ENCODE measurements at regions not wholly inside any gene's neighbourhood (a gene's known extent, or its start where the extent isn't known, plus 50 kb on each side); places are given as distances from the start of the nearest gene placed in this dataset.

GRCh38 chr5:8694545-8694944 lies 825.6 kb downstream of the MTRR start:
- CTCF ChIA-PET, result no interaction called here
- TF ChIP-seq RAD21 (IDR thresholded peaks at IDR 0.05; ENCODE audit: low read depth) (no peak), REST (IDR thresholded peaks at IDR 0.05; ENCODE audit: low read depth) (no peak), FOSL1 (IDR thresholded peaks at IDR 0.05; ENCODE audit: low read depth) (no peak), EZH2 (IDR thresholded peaks at IDR 0.05) (no peak), ZBTB33 (IDR thresholded peaks at IDR 0.05; ENCODE audit: extremely low read depth, insufficient replicate concordance, low read length) (no peak), SIN3A (IDR thresholded peaks at IDR 0.05; ENCODE audit: low read depth) (no peak), YY1 (IDR thresholded peaks at IDR 0.05; ENCODE audit: extremely low read depth, insufficient replicate concordance, low read depth, low read length) (no peak), ATF3 (IDR thresholded peaks at IDR 0.05) (no peak), CBX3 (IDR thresholded peaks at IDR 0.05; ENCODE audit: low read depth) (no peak), TCF7L2 (IDR thresholded peaks at IDR 0.05; ENCODE audit: borderline replicate concordance, extremely low read depth, insufficient read depth, insufficient read length) (no peak), POLR2A (IDR thresholded peaks at IDR 0.05; ENCODE audit: borderline replicate concordance, extremely low read depth, insufficient read depth, insufficient read length) (no peak), ZNF274 (IDR thresholded peaks at IDR 0.05; ENCODE audit: low read depth, low read length) (no peak), POLR2AphosphoS5 (IDR thresholded peaks at IDR 0.05; ENCODE audit: low read depth, low read length) (no peak), SRF (IDR thresholded peaks at IDR 0.05; ENCODE audit: low read depth) (no peak), SP1 (IDR thresholded peaks at IDR 0.05; ENCODE audit: low read depth) (no peak), EGR1 (IDR thresholded peaks at IDR 0.05; ENCODE audit: low read depth) (no peak), EZH2phosphoT487 (IDR thresholded peaks at IDR 0.05; ENCODE audit: borderline replicate concordance) (no peak), ELF1 (IDR thresholded peaks at IDR 0.05; ENCODE audit: borderline replicate concordance, low read depth) (no peak), JUND (IDR thresholded peaks at IDR 0.05) (no peak), ZFX (IDR thresholded peaks at IDR 0.05) (no peak)
- no peak for DNase-seq (ENCODE audit: low read depth, low spot score)
- Histone ChIP-seq H3K27ac (ENCODE audit: low read depth, low read length) (no peak overlapping the region), H3K4me2 (ENCODE audit: low read length) (no peak overlapping the region), H3K4me3 (replicated peaks in 1 of 2; ENCODE audit: low read depth in 1 of 2, low read length in 2 of 2) (no peak overlapping the region), H3K9me3 (ENCODE audit: control insufficient read depth in 1 of 2, insufficient read depth in 1 of 2, low read depth in 1 of 2, low read length in 2 of 2) (peaks cover 3 to 13% of the 10 kb centered on the region in 2 experiments; a peak in 2 of 4 replicates), H3K9me2 (ENCODE audit: insufficient read depth) (no peaks in the 10 kb centered on the region), H4K20me1 (ENCODE audit: insufficient read depth) (no peaks in the 10 kb centered on the region), H2AFZ (ENCODE audit: low read depth, low read length, poor library complexity, severe bottlenecking) (no peak overlapping the region), H3K9ac (ENCODE audit: low read length) (no peak overlapping the region), H3K36me3 (ENCODE audit: control insufficient read depth in 1 of 2, insufficient read depth in 2 of 2, low read length in 2 of 2) (no peaks in the 10 kb centered on the region), H3K79me2 (ENCODE audit: insufficient read depth, low read length) (no peaks in the 10 kb centered on the region), H3K27me3 (ENCODE audit: insufficient read depth, low read length) (no peaks in the 10 kb centered on the region), H3K4me1 (ENCODE audit: control insufficient read depth in 1 of 2, insufficient read depth in 2 of 2, low read length in 2 of 2) (no peaks in the 10 kb centered on the region)
- intact Hi-C loops (cut with micrococcal nuclease), result no loop called here
- RAD21 ChIA-PET (ENCODE audit: low non-redundant PET in 1 of 2, low total read pairs in 2 of 2, uncharacterized antibody in 2 of 2, unreplicated experiment in 2 of 2), result no interaction called here
- no peak for ATAC-seq
- BruUV-seq (replicated peaks), result no TSS peak
- POLR2A ChIA-PET, result no interaction called here
